ENCODE measurements at regions not wholly inside any gene's neighbourhood (a gene's known extent, or its start where the extent isn't known, plus 50 kb on each side); places are given as distances from the start of the nearest gene placed in this dataset.

DNA sequence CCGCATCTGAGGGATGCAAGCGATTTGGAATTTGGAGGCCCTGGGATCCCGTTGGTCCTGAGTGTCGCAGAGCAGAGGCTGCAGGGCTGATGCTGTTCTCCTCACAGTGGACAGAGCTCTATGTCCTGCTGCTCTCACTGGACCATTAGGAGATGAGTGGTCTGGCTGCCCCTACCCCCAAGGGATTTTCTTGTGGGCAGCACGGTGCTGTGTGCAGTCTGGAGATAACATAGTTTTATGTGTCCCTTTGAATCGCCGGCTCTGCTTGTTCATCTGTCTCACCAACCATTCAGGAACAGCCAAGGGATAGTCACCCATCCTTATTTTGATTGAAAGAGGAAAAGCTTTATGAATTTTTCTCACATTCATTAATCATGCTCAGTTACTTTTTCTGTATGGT is 49.9 kb downstream of the CHRM3 start:
- DNase-seq (ENCODE audit: low spot score), result no peak

DNA sequence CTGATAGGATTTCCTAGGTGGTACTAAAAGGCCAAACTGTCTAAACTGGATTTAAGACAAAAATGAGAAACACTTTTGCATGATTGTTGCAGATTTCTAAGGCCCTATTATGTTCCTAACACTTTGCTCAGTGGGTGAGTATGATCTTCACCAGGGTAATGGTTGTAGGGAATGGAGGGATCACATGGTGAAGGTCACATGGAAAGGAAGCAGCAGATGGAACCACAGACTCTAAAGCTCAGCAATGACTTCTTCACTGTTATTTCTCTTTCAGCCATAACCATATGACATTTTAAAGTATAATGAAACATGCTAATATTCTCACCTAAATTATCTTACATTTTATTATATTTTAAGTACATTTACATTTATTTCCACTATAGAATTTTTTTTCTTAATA is 51.5 kb downstream of the CHRM3 start:
- DNase-seq (ENCODE audit: low spot score), result no peak

GRCh38 chr1:239438891-239439290 is 52.5 kb downstream of the CHRM3 start:
- no peak for DNase-seq (ENCODE audit: low spot score)

DNA sequence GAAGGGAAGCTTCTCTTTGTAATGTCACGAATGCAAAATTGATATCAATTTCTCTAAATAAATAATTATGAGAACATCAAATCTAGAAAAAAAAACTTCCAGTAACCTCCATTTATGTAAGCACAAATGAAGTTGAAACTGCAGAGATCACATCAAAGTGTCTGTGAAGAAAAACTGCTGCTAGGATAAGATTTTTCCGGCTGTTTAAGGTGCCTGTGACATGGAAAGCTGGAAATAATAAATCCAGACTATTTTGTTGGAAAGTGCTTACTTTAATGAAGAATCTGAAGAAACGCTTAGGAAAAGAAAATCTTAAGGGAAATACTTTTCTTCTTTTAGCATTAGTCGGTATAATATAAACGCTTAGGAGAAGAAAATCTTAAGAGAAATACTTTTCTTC is 57.0 kb downstream of the CHRM3 start:
- no peak for DNase-seq (ENCODE audit: low spot score)

DNA sequence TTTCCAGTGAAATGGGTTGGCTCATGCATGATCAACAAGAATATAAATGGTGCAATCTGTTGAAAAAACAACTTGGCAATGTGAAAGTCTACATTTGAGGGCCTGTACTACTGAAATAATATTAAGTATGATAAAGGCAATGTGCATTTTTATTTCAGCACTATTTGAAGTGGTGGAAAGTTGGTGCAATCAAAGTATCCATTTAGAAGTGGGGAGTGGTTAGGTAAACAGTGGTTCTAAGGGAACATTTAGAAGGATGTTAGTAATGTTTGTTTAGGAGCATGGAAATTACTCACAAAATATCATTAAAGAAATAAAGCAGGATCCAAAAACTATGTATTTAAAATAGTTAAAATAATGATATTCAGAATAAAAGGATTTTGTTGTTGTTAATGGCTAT is 60.2 kb downstream of the CHRM3 start:
- DNase-seq (ENCODE audit: low spot score), result no peak

- DNase-seq (ENCODE audit: low spot score), result no peak
Observed at GRCh38 chr1:239448911-239449310, 62.5 kb downstream of the CHRM3 start.

GRCh38 chr1:239455743-239456142 is 69.4 kb downstream of the CHRM3 start:
- DNase-seq (ENCODE audit: low spot score), result no peak

DNA sequence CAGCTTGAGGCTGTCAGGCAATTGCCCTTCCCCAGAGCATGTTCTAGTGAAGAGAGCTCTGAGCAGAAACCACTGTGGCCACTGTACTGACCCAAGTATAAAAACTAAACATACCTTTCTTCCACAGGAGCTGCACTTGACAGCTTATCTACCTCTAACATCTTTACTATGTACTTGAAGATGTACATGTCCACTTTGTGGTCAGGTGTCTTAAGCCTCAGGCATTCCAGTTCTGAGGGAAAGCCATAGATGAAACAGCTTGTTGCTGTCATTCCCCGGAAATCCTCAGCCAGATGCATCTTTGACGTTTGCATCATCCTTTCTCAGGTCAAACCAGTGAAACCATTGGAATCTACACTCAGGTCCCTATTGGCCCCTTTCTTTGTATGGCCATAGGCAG is 70.4 kb downstream of the CHRM3 start:
- no peak for DNase-seq (ENCODE audit: low spot score)

GRCh38 chr1:239457491-239458143 is 71.2 kb downstream of the CHRM3 start:
- no peak for DNase-seq (ENCODE audit: low spot score)

- no peak for DNase-seq (ENCODE audit: low spot score)
Observed at GRCh38 chr1:239458144-239458500, 71.8 kb downstream of the CHRM3 start.

- DNase-seq (ENCODE audit: low spot score), result no peak
Observed at GRCh38 chr1:239467730-239468129, 81.4 kb downstream of the CHRM3 start.

DNA sequence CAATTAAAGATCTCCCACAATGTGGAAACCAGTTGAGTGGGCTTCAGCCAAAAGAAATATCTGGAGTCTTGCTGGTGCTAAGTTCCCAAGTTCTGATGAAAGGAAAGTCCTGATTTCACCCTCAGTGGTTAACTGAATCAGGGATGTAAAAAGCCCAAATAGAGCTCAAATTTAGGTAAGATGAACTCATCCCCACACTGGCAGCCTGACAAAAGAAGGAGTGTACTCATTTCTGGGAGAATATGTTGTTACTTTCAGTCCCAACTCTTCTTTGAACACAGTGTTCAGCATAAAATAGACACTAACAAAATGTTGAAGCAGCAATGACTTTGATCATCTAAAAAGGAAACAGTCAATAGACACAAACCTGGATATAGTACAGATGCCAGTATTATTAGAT is 91.7 kb downstream of the CHRM3 start:
- no peak for DNase-seq (ENCODE audit: low spot score)

DNA sequence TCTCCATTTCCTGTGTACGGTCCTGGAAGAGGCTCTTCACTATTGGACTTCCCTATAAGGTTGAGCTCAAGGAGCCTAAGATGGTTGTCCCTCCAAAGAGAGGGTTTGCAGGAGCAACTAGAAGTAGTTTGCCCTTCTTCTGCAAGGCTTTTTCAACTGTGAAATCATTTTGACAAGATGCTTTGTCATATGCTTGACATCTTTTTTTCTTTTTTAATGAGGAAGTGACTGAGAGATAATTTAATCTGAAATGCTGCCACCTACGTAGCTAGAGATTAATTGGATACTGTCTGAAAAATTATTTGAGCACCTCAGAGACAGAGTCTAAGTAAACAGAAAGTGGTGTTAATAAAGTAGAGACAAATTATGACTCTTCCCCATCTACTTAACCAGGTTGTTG is 97.0 kb downstream of the CHRM3 start:
- no peak for DNase-seq (ENCODE audit: low spot score)

DNA sequence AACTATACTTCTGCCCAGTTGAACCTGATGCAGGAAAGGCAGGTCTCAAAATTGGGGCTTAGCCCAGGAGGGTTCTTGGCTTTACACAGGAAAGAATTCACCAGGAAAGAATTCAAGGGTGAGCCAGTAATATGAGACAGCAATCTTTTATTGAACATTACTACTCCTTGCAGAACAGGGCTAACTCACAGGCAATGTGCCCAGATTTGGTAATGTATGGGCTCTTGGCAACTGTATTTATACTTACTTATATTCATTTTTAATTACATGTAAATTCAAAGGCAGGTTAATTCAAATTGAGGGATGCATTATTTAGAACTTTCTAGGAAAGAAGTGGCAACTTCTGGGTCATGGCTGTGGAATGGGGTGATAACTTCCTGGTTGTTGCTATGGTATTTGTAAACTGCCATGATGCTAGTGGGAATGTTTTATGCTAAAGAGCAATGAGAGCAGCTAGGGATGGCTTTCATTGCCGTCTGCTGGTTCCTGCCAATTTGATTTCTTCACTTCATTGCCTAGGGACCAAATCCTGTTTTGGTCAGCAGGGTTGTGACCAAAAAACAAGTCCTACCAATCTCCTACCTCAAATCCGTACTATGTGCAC is 107.5 kb downstream of the CHRM3 start:
- no peak for DNase-seq (ENCODE audit: low spot score)

DNA sequence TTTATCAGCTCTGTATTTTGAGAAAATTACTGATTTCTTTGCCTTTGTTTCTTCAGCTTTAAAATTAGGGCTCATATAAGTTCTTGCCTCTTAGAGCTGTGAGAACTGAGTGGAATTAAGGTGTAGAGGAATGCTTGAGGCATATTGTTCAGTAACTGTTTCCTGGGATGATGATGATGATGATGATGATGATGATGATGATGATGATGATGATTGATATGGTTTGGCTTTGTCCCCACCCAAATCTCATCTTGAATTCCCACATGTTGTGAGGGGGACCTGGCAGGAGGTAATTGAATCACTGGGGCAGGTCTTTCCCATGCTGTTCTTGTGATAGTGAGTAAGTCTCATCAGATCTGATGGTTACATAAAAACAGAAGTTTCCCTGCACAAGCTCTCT is 118.7 kb downstream of the CHRM3 start:
- DNase-seq (ENCODE audit: low spot score), result no peak

GRCh38 chr1:239507826-239508225 is 121.5 kb downstream of the CHRM3 start:
- DNase-seq (ENCODE audit: low spot score), result no peak

GRCh38 chr1:239511875-239512274 is 125.5 kb downstream of the CHRM3 start:
- no peak for DNase-seq (ENCODE audit: low spot score)

DNA sequence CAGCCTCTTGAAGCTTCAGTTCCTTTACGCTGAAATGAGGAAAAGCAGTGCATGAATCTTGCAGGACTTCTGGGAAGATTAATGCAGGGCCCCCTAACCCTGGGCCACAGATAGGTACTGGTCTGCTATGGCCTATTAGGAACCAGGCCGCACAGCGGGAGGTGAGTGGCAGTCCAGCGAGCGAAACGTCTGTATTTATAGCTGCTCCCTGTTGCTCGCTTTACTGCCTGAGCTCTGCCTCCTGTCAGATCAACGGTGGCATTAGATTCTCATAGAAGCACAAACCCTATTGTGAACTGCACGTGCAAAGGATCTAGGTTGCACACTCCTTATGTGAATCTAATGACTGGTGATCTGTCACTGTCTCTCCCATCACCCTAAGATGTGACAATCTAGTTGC is 130.2 kb downstream of the CHRM3 start:
- DNase-seq (ENCODE audit: low spot score), result no peak

- DNase-seq (ENCODE audit: low spot score), result no peak
Observed at GRCh38 chr1:239526391-239526790, 140.0 kb downstream of the CHRM3 start.

- DNase-seq (ENCODE audit: low spot score), result no peak
Observed at GRCh38 chr1:239527051-239527693, 140.8 kb downstream of the CHRM3 start.

GRCh38 chr1:239536165-239536849 is 149.9 kb downstream of the CHRM3 start:
- DNase-seq (ENCODE audit: low spot score), result no peak

DNA sequence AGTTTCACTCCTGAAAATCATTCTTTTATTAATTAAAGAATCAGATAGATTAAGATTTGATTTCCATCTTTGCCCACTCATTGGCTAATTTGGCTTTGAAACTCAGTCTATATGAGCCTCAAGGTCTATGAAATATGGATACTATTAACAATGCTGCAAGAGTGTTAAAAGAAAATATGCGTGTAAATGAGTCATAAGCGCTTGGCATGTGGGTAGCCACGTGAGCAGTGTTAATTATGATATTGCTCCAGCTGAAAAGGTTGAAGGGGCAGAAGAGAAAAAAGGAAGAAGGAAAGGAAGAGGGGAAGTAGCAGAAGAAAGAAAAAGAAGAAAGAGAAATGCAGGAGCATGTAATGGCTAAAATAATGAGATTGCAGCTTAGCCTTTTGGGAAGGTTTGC is 151.4 kb downstream of the CHRM3 start:
- no peak for DNase-seq (ENCODE audit: low spot score)

DNA sequence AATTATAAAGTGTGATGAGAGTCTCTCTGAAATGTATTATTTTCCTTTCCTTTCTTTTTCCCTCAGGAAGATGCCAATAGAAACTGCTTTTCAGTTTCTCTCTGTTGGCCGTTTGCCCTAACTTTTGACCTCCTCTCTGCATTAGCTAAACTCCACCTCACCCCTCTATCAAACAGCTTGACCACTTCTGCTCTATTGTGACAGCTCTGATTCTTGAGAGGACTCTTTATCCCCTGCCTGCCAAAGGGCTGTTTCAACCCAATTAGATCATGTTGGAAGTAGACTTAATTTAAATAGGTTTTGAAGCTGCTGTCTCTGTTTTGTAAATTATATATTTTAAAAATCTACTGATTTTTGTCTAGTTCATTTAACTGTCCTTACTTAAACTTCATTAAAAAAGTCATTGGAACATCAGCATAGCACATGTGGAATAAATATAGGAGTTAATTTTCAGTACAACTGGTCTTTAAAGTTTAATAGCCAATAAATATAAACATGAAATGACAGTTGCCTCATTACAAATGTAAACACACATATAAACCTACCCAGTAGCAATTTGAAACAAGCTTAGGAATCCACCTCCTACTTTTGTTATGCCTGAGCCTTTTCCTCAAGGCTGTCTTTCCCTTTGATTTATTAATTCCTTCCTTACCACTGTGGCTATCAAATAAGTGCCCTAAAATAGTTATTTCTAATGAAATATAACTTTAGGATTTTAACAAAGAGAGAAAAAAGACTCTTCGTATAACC is 152.0 kb downstream of the CHRM3 start:
- no peak for DNase-seq (ENCODE audit: low spot score)

Measured in HuH-7 (cell line).